HG03095 (cell line): ENCODE measurements at regions not wholly inside any gene's neighbourhood (a gene's known extent, or its start where the extent isn't known, plus 50 kb on each side); places are given as distances from the start of the nearest gene placed in this dataset.

ENCODE experiments used
- ATAC-seq: cut with Tn5 transposase; IDR thresholded peaks from one replicate; pipeline ENCODE4 v1.9.1; 2021; ENCODE audit warnings: moderate library complexity; ENCODE audit not compliant: unreplicated experiment

GRCh38 chr12:39127401-39127800, 222.0 kb upstream of the CPNE8 start:
- ATAC-seq = no peak

- ATAC-seq = no peak
These were observed 220.2 kb upstream of the CPNE8 start for GRCh38 chr12:39125566-39125965.

- ATAC-seq = no peak
These were observed 219.4 kb upstream of the CPNE8 start for GRCh38 chr12:39124768-39125167.

GRCh38 chr12:39123580-39124253, 218.3 kb upstream of the CPNE8 start:
- no peak for ATAC-seq

- ATAC-seq = no peak
These were observed 217.3 kb upstream of the CPNE8 start for GRCh38 chr12:39122562-39123204.

GRCh38 chr12:39116861-39117260, 211.5 kb upstream of the CPNE8 start:
- no peak for ATAC-seq

GRCh38 chr12:39112064-39112463, 206.7 kb upstream of the CPNE8 start:
- no peak for ATAC-seq

GRCh38 chr12:39105111-39105510, 199.7 kb upstream of the CPNE8 start:
- no peak for ATAC-seq

- peak; percentile 89 for ATAC-seq
These were observed 198.3 kb upstream of the CPNE8 start for GRCh38 chr12:39103552-39104165.

- ATAC-seq = no peak
These were observed 197.3 kb upstream of the CPNE8 start for GRCh38 chr12:39102474-39103209.

- ATAC-seq = no peak
These were observed 190.4 kb upstream of the CPNE8 start for GRCh38 chr12:39095636-39096330.

- no peak for ATAC-seq
These were observed 176.5 kb upstream of the CPNE8 start for GRCh38 chr12:39081910-39082309.

GRCh38 chr12:39077226-39077625, 171.8 kb upstream of the CPNE8 start:
- ATAC-seq = no peak

GRCh38 chr12:39074063-39074462, 168.7 kb upstream of the CPNE8 start:
- no peak for ATAC-seq

GRCh38 chr12:39072658-39073057, 167.3 kb upstream of the CPNE8 start:
- no peak for ATAC-seq

GRCh38 chr12:39071611-39072010, 166.2 kb upstream of the CPNE8 start:
- ATAC-seq = no peak

GRCh38 chr12:39070775-39071174, 165.4 kb upstream of the CPNE8 start:
- no peak for ATAC-seq

- ATAC-seq = no peak
These were observed 160.1 kb upstream of the CPNE8 start for GRCh38 chr12:39065455-39065854.

GRCh38 chr12:39064708-39065107, 159.3 kb upstream of the CPNE8 start:
- ATAC-seq = no peak

- no peak for ATAC-seq
These were observed 157.0 kb upstream of the CPNE8 start for GRCh38 chr12:39062266-39062996.
